ENCODE measurements at regions not wholly inside any gene's neighbourhood (a gene's known extent, or its start where the extent isn't known, plus 50 kb on each side); places are given as distances from the start of the nearest gene placed in this dataset.

DNA sequence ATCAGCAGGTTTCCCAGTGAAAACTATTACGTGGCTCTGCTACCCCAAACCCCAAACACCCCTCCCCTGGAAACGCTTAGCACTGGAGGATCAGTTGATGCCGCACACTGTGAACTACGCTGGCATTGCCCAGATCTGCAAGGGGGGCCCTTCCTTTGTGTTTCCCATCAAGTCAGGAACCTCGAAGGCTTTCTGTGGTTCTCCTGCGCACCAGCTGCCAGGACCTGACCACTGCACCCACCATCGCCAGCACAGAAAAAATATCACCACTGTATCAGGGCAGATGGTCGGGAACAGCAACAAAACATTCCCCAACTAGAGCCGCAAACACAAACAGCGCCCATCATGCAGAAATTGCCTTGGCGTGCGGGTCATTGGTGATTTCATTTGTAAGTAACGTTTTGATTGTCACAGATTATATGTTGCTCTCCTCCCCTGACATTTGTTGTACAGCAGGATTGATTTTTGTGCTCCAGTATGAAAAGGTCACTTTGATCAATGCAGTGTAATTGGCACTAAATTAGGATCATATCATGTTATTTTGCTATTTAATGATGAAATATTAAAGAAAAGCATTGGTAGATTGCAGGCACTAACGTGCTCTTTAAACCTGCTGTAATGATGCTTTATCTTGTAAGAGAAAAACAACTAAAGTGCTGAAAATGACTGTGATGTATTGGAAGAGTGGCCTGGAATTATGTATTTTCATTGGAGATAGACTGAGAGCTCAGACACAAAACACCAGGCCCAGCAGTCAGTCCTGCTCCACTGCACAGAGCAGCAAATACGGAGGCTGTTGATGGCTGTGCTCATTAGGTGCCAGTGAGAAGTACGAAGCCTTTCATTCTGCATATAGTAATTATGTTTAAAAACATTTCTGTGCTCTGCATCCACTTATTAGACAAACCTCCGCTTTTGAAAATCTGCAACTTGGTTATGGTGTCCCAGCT is 833.2 kb upstream of the SALL3 start:
- TF ChIP-seq, protein P1, sequence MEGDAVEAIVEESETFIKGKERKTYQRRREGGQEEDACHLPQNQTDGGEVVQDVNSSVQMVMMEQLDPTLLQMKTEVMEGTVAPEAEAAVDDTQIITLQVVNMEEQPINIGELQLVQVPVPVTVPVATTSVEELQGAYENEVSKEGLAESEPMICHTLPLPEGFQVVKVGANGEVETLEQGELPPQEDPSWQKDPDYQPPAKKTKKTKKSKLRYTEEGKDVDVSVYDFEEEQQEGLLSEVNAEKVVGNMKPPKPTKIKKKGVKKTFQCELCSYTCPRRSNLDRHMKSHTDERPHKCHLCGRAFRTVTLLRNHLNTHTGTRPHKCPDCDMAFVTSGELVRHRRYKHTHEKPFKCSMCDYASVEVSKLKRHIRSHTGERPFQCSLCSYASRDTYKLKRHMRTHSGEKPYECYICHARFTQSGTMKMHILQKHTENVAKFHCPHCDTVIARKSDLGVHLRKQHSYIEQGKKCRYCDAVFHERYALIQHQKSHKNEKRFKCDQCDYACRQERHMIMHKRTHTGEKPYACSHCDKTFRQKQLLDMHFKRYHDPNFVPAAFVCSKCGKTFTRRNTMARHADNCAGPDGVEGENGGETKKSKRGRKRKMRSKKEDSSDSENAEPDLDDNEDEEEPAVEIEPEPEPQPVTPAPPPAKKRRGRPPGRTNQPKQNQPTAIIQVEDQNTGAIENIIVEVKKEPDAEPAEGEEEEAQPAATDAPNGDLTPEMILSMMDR (conservative IDR thresholded peaks at IDR 0.05; ENCODE audit: low read depth, low read length) = no peak
- TF ChIP-seq EZH2 (IDR thresholded peaks at IDR 0.05; ENCODE audit: borderline replicate concordance, low read depth, low read length, poor library complexity, severe bottlenecking) = no peak
